ENCODE measurements at regions not wholly inside any gene's neighbourhood (a gene's known extent, or its start where the extent isn't known, plus 50 kb on each side); places are given as distances from the start of the nearest gene placed in this dataset.

DNA sequence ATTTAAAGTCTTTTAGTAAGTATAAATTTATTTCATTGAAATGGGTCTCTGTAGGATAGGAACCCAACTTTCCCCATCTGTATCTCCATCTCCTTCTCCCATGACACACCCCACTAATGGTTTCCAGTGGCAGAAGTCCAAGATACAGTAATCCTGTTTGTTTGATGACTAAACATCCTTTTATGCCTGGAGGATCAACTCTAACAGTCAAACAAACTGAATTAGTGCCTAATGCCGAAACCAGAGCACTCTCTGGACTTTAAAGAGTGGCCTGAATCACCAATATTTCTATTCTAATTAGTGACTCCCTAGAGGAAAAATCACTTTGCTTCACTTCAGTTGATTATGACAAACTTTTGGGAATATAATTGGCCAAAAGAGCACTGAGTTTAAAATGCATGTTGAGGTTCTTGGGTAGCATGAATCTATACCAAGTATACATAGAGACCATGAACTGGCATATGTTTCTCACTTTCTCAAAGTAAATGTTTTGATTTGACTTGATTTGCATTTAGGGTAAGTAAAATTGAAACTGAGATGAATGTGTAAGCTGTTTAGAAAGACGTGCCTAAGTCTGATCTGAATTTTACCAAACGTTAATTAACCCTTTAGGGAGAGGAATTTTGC, 776.4 kb upstream of the NRSN1 start:
- TF ChIP-seq, protein P1, sequence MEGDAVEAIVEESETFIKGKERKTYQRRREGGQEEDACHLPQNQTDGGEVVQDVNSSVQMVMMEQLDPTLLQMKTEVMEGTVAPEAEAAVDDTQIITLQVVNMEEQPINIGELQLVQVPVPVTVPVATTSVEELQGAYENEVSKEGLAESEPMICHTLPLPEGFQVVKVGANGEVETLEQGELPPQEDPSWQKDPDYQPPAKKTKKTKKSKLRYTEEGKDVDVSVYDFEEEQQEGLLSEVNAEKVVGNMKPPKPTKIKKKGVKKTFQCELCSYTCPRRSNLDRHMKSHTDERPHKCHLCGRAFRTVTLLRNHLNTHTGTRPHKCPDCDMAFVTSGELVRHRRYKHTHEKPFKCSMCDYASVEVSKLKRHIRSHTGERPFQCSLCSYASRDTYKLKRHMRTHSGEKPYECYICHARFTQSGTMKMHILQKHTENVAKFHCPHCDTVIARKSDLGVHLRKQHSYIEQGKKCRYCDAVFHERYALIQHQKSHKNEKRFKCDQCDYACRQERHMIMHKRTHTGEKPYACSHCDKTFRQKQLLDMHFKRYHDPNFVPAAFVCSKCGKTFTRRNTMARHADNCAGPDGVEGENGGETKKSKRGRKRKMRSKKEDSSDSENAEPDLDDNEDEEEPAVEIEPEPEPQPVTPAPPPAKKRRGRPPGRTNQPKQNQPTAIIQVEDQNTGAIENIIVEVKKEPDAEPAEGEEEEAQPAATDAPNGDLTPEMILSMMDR (IDR thresholded peaks at IDR 0.05): no peak
- no peaks in the 10 kb centered on the region for H3K4me1 ChIP-seq
- 46 to 65% methylated on average over 3 of the region's 3 CpGs for WGBS, 2 donors
- no peaks in the 10 kb centered on the region for H3K27me3 ChIP-seq
- DNase-seq (no peak), ATAC-seq (peak in 1 of 8 donors; percentile 39)
- intact Hi-C loops (cut with DNase I): loop anchor here in 1 of 10 donors (10.0 kb wide), 1 partner anchor 405 kb away; no protein-coding TSS in a partner anchor
- no peaks in the 10 kb centered on the region for H3K9me3 ChIP-seq
- H3K36me3 ChIP-seq: no peaks in the 10 kb centered on the region
- H3K27ac ChIP-seq: no peak overlapping the region
- H3K4me3 ChIP-seq: no peak overlapping the region

DNA sequence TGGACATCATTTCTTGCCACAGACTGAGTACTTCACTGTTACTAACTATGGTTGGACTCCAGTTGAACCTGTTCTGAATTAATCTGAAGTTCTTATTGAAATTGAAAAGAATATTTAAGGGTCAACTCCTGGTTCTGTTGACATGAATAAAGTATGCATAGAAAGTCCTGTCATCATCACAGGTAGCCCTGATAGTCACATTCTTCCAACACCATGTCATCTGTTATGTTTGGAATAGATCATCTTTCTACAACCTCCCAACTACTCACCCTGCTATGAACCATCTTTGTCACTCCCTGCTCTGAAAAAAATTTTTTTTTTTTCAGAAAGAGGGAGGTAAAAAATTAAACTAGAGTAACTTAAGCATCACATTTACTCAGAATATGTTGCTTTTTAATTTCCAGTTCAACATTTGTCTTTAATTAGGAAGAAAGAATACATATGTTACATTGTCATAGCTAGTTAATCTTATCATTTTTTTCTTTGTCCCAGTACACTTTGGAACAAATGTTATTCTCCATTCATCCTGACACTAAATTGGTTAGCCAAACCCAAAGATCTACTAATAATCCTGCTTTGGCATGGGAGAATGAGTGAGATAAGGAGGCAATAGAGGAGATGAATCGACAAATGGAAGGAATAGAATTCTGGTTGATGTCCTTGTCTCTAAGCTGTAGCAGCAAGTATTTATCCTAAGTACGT, 775.1 kb upstream of the NRSN1 start:
- 83 to 87% methylated on average over 2 of the region's 2 CpGs for WGBS, 2 donors
- DNase-seq (no peak), ATAC-seq (no peak)
- no peaks in the 10 kb centered on the region for H3K4me1 ChIP-seq
- no peak overlapping the region for H3K27ac ChIP-seq
- no peaks in the 10 kb centered on the region for H3K36me3 ChIP-seq
- TF ChIP-seq, protein P1 (IDR thresholded peaks at IDR 0.05): no peak
- H3K9me3 ChIP-seq: no peaks in the 10 kb centered on the region
- H3K4me3 ChIP-seq: no peak overlapping the region
- H3K27me3 ChIP-seq: no peaks in the 10 kb centered on the region
- intact Hi-C loops (cut with DNase I): no loop called here

DNA sequence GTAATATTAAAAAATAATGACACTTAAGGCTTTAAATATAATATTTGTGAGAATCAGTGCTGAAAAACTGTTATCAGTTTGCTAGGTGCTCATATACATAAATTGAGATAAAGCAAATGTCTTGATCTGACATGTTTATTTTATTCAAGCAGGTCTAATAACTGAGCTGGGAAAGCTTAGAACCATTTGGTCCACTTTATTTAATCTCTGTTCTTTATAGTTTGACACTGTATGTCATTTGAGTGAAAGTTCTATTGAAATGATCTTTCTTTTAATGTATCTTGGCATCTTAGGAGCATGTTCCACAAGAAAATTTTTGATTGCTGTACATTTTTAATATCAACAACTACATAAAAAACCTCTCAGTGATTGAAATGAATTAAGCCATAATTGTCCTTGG, 772.0 kb upstream of the NRSN1 start:
- Histone ChIP-seq H3K4me1 (no peaks in the 10 kb centered on the region), H3K27me3 (no peaks in the 10 kb centered on the region), H3K4me3 (no peak overlapping the region), H3K27ac (no peak overlapping the region), H3K36me3 (no peaks in the 10 kb centered on the region), H3K9me3 (no peaks in the 10 kb centered on the region)
- TF ChIP-seq, protein P1 (IDR thresholded peaks at IDR 0.05): no peak
- intact Hi-C loops (cut with DNase I): no loop called here
- DNase-seq: no peak
- ATAC-seq: no peak

DNA sequence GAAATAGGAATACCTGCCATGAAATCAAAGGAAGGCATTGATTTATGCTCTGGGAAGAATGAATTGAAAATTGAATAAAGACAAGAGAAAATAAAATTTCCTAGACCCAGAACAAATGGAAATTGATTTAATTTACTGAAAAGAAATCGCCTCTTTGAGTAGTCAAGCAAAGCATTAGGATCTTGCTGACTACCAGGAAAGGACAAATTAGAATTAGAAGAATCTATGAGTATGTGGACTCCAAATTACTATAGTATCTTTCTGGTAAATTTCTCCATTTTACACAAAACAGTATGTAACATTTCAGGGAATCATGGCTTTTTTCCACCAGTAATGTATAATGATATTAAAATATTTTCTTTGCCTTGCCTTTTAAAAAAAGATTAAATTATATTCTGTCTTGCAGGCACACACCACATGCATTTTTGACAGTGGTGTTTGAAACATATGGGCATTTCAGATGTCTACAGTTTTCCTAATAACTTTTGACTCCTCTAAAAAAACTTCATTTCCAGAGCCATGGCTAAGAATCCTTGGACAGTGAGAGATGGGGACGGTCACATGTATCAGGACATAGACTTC, 768.7 kb upstream of the NRSN1 start:
- 42 to 49% methylated on average over 2 of the region's 2 CpGs for WGBS, 2 donors
- DNase-seq: no peak
- TF ChIP-seq, protein P1 (IDR thresholded peaks at IDR 0.05): no peak

More for the DNA sequence above, 768.7 kb upstream of the NRSN1 start:
- Histone ChIP-seq H3K4me1 (no peaks in the 10 kb centered on the region), H3K27me3 (no peaks in the 10 kb centered on the region), H3K36me3 (no peaks in the 10 kb centered on the region), H3K9me3 (no peaks in the 10 kb centered on the region), H3K4me3 (no peak overlapping the region), H3K27ac (no peak overlapping the region)
- intact Hi-C loops (cut with DNase I): no loop called here
- no peak for ATAC-seq
